T-helper 17 cell (primary cell): ENCODE measurements at regions not wholly inside any gene's neighbourhood (a gene's known extent, or its start where the extent isn't known, plus 50 kb on each side); places are given as distances from the start of the nearest gene placed in this dataset.

Experiments
- ATAC-seq: fragments of 150-1000 bp; cut with Tn5 transposase; 2 replicates; pipeline ENCODE4 v1.10.0; 2021; ENCODE audit warnings: mild to moderate bottlenecking, moderate library complexity
- DNase-seq, 3 donors: peaks; one replicate each; pipeline versions ENCODE4 v3.0.0 to v3.0.0-alpha.2; 2020 to 2021
- H3K9me3 ChIP-seq: one replicate; pipeline ENCODE4 v1.7.0; 2013; ENCODE audit warnings: low read length, mild to moderate bottlenecking; ENCODE audit not compliant: control insufficient read depth, poor library complexity, severe bottlenecking
- H3K27ac Mint-ChIP-seq: one replicate; pipeline ENCODE4 v1.8.0; 2022; ENCODE audit warnings: mild to moderate bottlenecking, moderate library complexity, mixed read lengths
- H3K27me3 Mint-ChIP-seq: one replicate; pipeline ENCODE4 v1.8.0; 2022; ENCODE audit warnings: mixed read lengths
- H3K36me3 Mint-ChIP-seq: one replicate; pipeline ENCODE4 v1.8.0; 2022; ENCODE audit warnings: low read depth, mixed read lengths
- H3K4me1 Mint-ChIP-seq: one replicate; pipeline ENCODE4 v1.8.0; 2022; ENCODE audit warnings: mild to moderate bottlenecking, mixed read lengths
- H3K4me3 Mint-ChIP-seq: one replicate; pipeline ENCODE4 v1.8.0; 2022; ENCODE audit warnings: mild to moderate bottlenecking, moderate library complexity, mixed read lengths

GRCh38 chr1:106789686-106790085 lies 266.8 kb upstream of the PRMT6 start:
- H3K9me3 ChIP-seq, result no peaks in the 10 kb centered on the region
- H3K27ac Mint-ChIP-seq, result no peak overlapping the region
- H3K4me3 Mint-ChIP-seq, result no peak overlapping the region
- no peak for DNase-seq
- no peaks in the 10 kb centered on the region for H3K4me1 Mint-ChIP-seq
- H3K36me3 Mint-ChIP-seq, result no peaks in the 10 kb centered on the region
- ATAC-seq, result no peak
- no peaks in the 10 kb centered on the region for H3K27me3 Mint-ChIP-seq

GRCh38 chr1:106791041-106791440 lies 265.4 kb upstream of the PRMT6 start:
- no peaks in the 10 kb centered on the region for H3K36me3 Mint-ChIP-seq
- no peak overlapping the region for H3K27ac Mint-ChIP-seq
- H3K4me1 Mint-ChIP-seq, result no peaks in the 10 kb centered on the region
- H3K9me3 ChIP-seq, result no peaks in the 10 kb centered on the region
- no peaks in the 10 kb centered on the region for H3K27me3 Mint-ChIP-seq
- DNase-seq, result no peak
- ATAC-seq, result no peak
- H3K4me3 Mint-ChIP-seq, result no peak overlapping the region

GRCh38 chr1:106793651-106794050 lies 262.8 kb upstream of the PRMT6 start:
- no peak overlapping the region for H3K4me3 Mint-ChIP-seq
- no peak overlapping the region for H3K27ac Mint-ChIP-seq
- ATAC-seq (no peak), DNase-seq (no peak)
- H3K4me1 Mint-ChIP-seq, result no peaks in the 10 kb centered on the region
- H3K27me3 Mint-ChIP-seq, result no peaks in the 10 kb centered on the region
- no peaks in the 10 kb centered on the region for H3K36me3 Mint-ChIP-seq
- no peaks in the 10 kb centered on the region for H3K9me3 ChIP-seq

- no peak for ATAC-seq
- H3K9me3 ChIP-seq, result no peaks in the 10 kb centered on the region
- no peaks in the 10 kb centered on the region for H3K27me3 Mint-ChIP-seq
- DNase-seq, result no peak
- H3K4me3 Mint-ChIP-seq, result no peak overlapping the region
- no peaks in the 10 kb centered on the region for H3K4me1 Mint-ChIP-seq
- H3K27ac Mint-ChIP-seq, result no peak overlapping the region
- H3K36me3 Mint-ChIP-seq, result no peaks in the 10 kb centered on the region
These were observed 257.5 kb upstream of the PRMT6 start for GRCh38 chr1:106798991-106799390.

- no peak for ATAC-seq
- H3K27ac Mint-ChIP-seq, result no peak overlapping the region
- H3K4me1 Mint-ChIP-seq, result no peaks in the 10 kb centered on the region
These were observed 254.3 kb upstream of the PRMT6 start for GRCh38 chr1:106802181-106802580.

GRCh38 chr1:106814418-106814817 lies 242.1 kb upstream of the PRMT6 start:
- no peak overlapping the region for H3K4me3 Mint-ChIP-seq
- H3K4me1 Mint-ChIP-seq, result no peaks in the 10 kb centered on the region
- no peak overlapping the region for H3K27ac Mint-ChIP-seq
- no peak for ATAC-seq
- DNase-seq, result no peak
- H3K36me3 Mint-ChIP-seq, result no peaks in the 10 kb centered on the region
- H3K9me3 ChIP-seq, result no peaks in the 10 kb centered on the region
- H3K27me3 Mint-ChIP-seq, result no peaks in the 10 kb centered on the region

More at GRCh38 chr1:106802181-106802580, 254.3 kb upstream of the PRMT6 start:
- H3K4me3 Mint-ChIP-seq, result no peak overlapping the region
- DNase-seq, result no peak
- no peaks in the 10 kb centered on the region for H3K27me3 Mint-ChIP-seq
- H3K9me3 ChIP-seq, result no peaks in the 10 kb centered on the region
- H3K36me3 Mint-ChIP-seq, result no peaks in the 10 kb centered on the region

DNA sequence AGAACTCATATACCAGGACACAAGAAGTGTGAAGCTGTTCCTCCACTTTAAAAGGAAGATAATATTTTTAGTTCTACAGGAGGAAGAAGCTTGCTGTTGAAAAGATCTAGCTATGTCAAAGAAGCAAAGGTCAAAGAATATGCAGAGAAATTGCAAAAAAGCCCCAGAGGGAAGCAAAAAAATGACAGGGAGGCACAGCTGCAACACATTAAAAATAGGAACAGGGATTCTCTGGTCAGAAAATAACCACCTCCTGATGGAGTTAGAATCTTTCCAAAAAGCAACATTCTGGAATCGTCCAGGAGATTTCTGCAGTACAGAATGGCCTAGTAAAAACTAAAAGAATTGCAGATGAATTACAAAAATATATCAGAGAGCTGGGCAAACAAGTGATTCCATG lies 238.9 kb upstream of the PRMT6 start:
- no peaks in the 10 kb centered on the region for H3K9me3 ChIP-seq
- DNase-seq, result no peak
- H3K27me3 Mint-ChIP-seq, result no peaks in the 10 kb centered on the region
- H3K4me3 Mint-ChIP-seq, result no peak overlapping the region
- ATAC-seq, result no peak
- no peaks in the 10 kb centered on the region for H3K4me1 Mint-ChIP-seq
- H3K36me3 Mint-ChIP-seq, result no peaks in the 10 kb centered on the region
- no peak overlapping the region for H3K27ac Mint-ChIP-seq

DNA sequence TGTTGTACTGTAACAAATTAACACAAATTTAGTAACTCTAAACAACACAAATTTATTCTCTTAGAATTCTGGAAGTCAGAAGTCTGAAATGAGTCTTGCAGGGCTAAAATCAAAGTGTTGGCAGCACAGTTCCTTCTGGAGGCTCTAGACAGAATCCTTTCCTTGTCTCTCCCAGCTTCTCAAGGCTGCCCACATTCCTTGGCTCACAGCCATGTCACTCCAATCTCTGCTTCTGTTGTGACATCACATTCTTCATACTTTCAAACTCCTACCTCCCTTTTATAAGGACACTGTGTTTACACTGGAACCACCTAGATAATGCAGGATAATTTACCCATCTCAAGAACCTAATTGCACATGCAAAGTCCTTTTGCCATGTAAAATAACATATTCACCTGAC lies 225.0 kb upstream of the PRMT6 start:
- H3K4me3 Mint-ChIP-seq, result no peak overlapping the region
- ATAC-seq, result no peak
- H3K9me3 ChIP-seq, result no peaks in the 10 kb centered on the region
- no peaks in the 10 kb centered on the region for H3K36me3 Mint-ChIP-seq
- H3K27ac Mint-ChIP-seq, result no peak overlapping the region
- H3K4me1 Mint-ChIP-seq, result no peaks in the 10 kb centered on the region
- DNase-seq, result no peak
- H3K27me3 Mint-ChIP-seq, result no peaks in the 10 kb centered on the region

- no peaks in the 10 kb centered on the region for H3K4me1 Mint-ChIP-seq
- no peaks in the 10 kb centered on the region for H3K9me3 ChIP-seq
- no peaks in the 10 kb centered on the region for H3K36me3 Mint-ChIP-seq
- DNase-seq (no peak), ATAC-seq (no peak)
- H3K27me3 Mint-ChIP-seq, result no peaks in the 10 kb centered on the region
- no peak overlapping the region for H3K27ac Mint-ChIP-seq
- H3K4me3 Mint-ChIP-seq, result no peak overlapping the region
These were observed 219.8 kb upstream of the PRMT6 start for GRCh38 chr1:106836708-106837107.

DNA sequence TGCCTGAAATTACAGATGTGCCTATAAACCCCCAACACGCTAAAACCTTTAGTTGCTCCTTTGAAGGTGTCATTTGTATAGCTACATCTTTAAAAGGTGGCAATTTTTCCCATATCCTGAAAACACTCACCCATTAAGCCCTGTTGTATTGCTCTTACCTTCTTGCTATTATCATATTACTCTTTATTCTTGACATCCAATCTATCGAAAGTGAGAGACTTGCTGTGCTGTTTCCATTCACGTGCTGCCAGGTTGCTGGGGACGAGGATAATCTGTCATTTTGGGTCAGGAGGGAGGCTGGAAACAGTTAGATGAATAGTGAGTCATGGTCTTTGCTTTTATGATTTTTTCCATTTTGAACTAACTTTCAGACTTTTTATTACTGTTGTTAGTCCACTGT lies 213.0 kb upstream of the PRMT6 start:
- ATAC-seq, result no peak
- no peak overlapping the region for H3K27ac Mint-ChIP-seq
- DNase-seq, result no peak
- no peak overlapping the region for H3K4me3 Mint-ChIP-seq
- H3K9me3 ChIP-seq, result no peaks in the 10 kb centered on the region
- no peaks in the 10 kb centered on the region for H3K27me3 Mint-ChIP-seq
- H3K4me1 Mint-ChIP-seq, result no peaks in the 10 kb centered on the region
- H3K36me3 Mint-ChIP-seq, result no peaks in the 10 kb centered on the region

DNA sequence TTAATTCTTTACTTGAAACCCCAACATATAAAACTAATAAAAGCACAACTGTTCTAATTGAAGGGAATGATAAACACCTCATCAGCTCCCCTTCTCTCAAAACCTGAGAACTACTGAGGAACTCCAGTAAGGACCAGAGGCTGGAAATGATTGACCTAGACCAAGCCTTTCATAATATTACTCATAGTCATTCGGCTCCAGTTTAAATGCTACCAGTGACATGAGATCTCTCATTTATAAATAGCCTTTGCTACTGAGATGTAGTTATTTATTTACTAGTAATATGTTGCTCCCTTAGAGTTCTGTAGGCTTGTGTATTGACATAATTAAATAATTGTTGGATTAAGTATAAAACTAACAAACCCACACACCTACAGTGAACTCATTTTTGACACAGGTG lies 209.8 kb upstream of the PRMT6 start:
- no peak overlapping the region for H3K27ac Mint-ChIP-seq
- DNase-seq (no peak), ATAC-seq (no peak)
- H3K36me3 Mint-ChIP-seq, result no peaks in the 10 kb centered on the region
- no peaks in the 10 kb centered on the region for H3K27me3 Mint-ChIP-seq
- no peaks in the 10 kb centered on the region for H3K4me1 Mint-ChIP-seq
- no peak overlapping the region for H3K4me3 Mint-ChIP-seq
- H3K9me3 ChIP-seq, result no peaks in the 10 kb centered on the region

DNA sequence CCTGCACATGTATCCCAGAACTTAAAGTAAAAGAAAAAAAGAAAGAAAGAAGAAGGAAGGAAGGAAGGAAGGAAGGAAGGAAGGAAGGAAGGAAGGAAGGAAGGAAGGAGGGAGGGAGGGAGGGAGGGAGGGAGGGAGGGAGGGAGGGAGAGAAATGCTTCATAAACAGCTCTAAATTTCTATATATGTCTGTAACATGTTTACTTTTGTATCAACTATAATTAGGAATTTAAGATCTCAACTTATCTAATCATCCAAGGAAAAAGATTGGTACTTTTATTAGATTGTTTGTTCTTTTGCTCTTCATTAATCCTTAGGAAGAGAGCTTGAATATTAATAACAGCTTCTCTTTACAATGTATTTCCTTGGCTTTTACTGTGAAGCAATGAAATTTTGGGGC lies 195.4 kb upstream of the PRMT6 start:
- ATAC-seq, result no peak
- no peak overlapping the region for H3K4me3 Mint-ChIP-seq
- no peaks in the 10 kb centered on the region for H3K4me1 Mint-ChIP-seq
- no peaks in the 10 kb centered on the region for H3K9me3 ChIP-seq
- H3K36me3 Mint-ChIP-seq, result no peaks in the 10 kb centered on the region
- no peak overlapping the region for H3K27ac Mint-ChIP-seq
- no peak for DNase-seq
- H3K27me3 Mint-ChIP-seq, result no peaks in the 10 kb centered on the region

- no peak overlapping the region for H3K4me3 Mint-ChIP-seq
- H3K27ac Mint-ChIP-seq, result no peak overlapping the region
- no peaks in the 10 kb centered on the region for H3K4me1 Mint-ChIP-seq
- H3K36me3 Mint-ChIP-seq, result no peaks in the 10 kb centered on the region
- no peak for DNase-seq
- no peaks in the 10 kb centered on the region for H3K9me3 ChIP-seq
- H3K27me3 Mint-ChIP-seq, result no peaks in the 10 kb centered on the region
- ATAC-seq, result no peak
These were observed 187.6 kb upstream of the PRMT6 start for GRCh38 chr1:106868828-106869227.

GRCh38 chr1:106875622-106876021 lies 180.9 kb upstream of the PRMT6 start:
- ATAC-seq, result no peak
- H3K36me3 Mint-ChIP-seq, result no peaks in the 10 kb centered on the region
- no peak overlapping the region for H3K4me3 Mint-ChIP-seq
- H3K9me3 ChIP-seq, result no peaks in the 10 kb centered on the region
- no peaks in the 10 kb centered on the region for H3K27me3 Mint-ChIP-seq
- H3K4me1 Mint-ChIP-seq, result no peaks in the 10 kb centered on the region
- DNase-seq, result no peak
- no peak overlapping the region for H3K27ac Mint-ChIP-seq

- no peak for ATAC-seq
- Mint-ChIP-seq H3K27ac (no peak overlapping the region), H3K4me3 (no peak overlapping the region), H3K4me1 (no peaks in the 10 kb centered on the region), H3K27me3 (no peaks in the 10 kb centered on the region), H3K36me3 (no peaks in the 10 kb centered on the region)
- no peak for DNase-seq
- H3K9me3 ChIP-seq, result no peaks in the 10 kb centered on the region
These were observed 180.1 kb upstream of the PRMT6 start for GRCh38 chr1:106876384-106876783.
